ENCODE measurements at regions not wholly inside any gene's neighbourhood (a gene's known extent, or its start where the extent isn't known, plus 50 kb on each side); places are given as distances from the start of the nearest gene placed in this dataset.

DNA sequence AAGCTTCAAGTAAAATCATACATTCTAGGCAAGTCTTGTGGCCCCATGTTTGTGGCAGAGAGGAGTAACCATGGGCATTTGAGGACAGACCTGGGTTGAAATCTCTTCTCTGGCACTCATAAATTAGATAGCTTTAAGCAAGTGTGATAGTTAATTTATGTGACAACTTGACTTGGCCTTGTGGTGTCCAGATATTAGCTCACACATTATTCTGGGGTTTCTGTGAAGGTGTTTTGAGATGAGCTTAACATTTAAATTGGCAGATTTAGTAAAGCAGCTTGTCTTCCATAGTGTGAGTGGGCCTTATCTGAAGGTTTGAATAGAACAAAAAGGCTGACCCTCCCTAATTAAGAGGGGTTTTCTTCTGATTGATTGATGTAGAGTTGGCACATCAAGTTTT lies 161.4 kb upstream of the SPRY2 start:
- Histone ChIP-seq H3K4me1 (ENCODE audit: control insufficient read depth, insufficient read depth, low read length) (no peaks in the 10 kb centered on the region), H3K27ac (ENCODE audit: extremely low read depth, low read depth, low read length) (no peak overlapping the region), H3K4me3 (ENCODE audit: low read depth, low read length) (no peak overlapping the region), H3K9me3 (ENCODE audit: control insufficient read depth, insufficient read depth, low read depth, low read length) (no peaks in the 10 kb centered on the region), H3K36me3 (ENCODE audit: control insufficient read depth in 2 of 2, insufficient read depth in 1 of 2, low read length in 2 of 2) (no peaks in the 10 kb centered on the region)
- ChIA-PET POLR2A (no interaction called here), CTCF (interaction anchor here (0.6 kb wide), 1 partner anchor 899 kb away, joined by 3 read pairs; no protein-coding TSS in a partner anchor)
- no peak for TF ChIP-seq SETDB1 (IDR thresholded peaks at IDR 0.05; ENCODE audit: insufficient read length, low read length)
- TF ChIP-seq ZNF148 (tag by site-specific recombination; IDR thresholded peaks at IDR 0.05; ENCODE audit: borderline replicate concordance) = no peak
- no peak for TF ChIP-seq ZNF239 (tag by site-specific recombination; IDR thresholded peaks at IDR 0.05)
- TF ChIP-seq, protein P1, sequence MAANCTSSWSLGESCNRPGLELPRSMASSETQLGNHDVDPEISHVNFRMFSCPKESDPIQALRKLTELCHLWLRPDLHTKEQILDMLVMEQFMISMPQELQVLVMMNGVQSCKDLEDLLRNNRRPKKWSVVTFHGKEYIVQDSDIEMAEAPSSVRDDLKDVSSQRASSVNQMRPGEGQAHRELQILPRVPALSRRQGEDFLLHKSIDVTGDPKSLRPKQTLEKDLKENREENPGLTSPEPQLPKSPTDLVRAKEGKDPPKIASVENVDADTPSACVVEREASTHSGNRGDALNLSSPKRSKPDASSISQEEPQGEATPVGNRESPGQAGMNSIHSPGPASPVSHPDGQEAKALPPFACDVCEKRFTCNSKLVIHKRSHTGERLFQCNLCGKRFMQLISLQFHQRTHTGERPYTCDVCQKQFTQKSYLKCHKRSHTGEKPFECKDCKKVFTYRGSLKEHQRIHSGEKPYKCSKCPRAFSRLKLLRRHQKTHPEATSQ (tag by site-specific recombination; IDR thresholded peaks at IDR 0.05) = no peak
- TF ChIP-seq ZNF184 (tag by site-specific recombination; IDR thresholded peaks at IDR 0.05) = no peak
- TF ChIP-seq ZBTB20 (tag by site-specific recombination; IDR thresholded peaks at IDR 0.05) = no peak
- TF ChIP-seq ZNF394 (tag by site-specific recombination; IDR thresholded peaks at IDR 0.05; ENCODE audit: borderline replicate concordance) = no peak
- no peak for TF ChIP-seq MYNN (tag by site-specific recombination; IDR thresholded peaks at IDR 0.05; ENCODE audit: borderline replicate concordance)
- no peak for TF ChIP-seq HOXD13 (CRISPR knock-in tag; IDR thresholded peaks at IDR 0.05; ENCODE audit: borderline replicate concordance)
- TF ChIP-seq ZNF626 (tag by site-specific recombination; IDR thresholded peaks at IDR 0.05) = no peak
- no peak for TF ChIP-seq ZNF157 (tag by site-specific recombination; IDR thresholded peaks at IDR 0.05)

- ChIA-PET CTCF (no interaction called here), POLR2A (no interaction called here)
- Histone ChIP-seq H3K9me3 (ENCODE audit: control insufficient read depth, insufficient read depth, low read depth, low read length) (no peaks in the 10 kb centered on the region), H3K36me3 (ENCODE audit: control insufficient read depth in 2 of 2, insufficient read depth in 1 of 2, low read length in 2 of 2) (no peaks in the 10 kb centered on the region), H3K4me3 (ENCODE audit: low read depth, low read length) (no peak overlapping the region), H3K27ac (ENCODE audit: extremely low read depth, low read depth, low read length) (no peak overlapping the region), H3K4me1 (ENCODE audit: control insufficient read depth, insufficient read depth, low read length) (no peaks in the 10 kb centered on the region)
- no peak for TF ChIP-seq SCRT1 (tag by site-specific recombination; IDR thresholded peaks at IDR 0.05; ENCODE audit: borderline replicate concordance)
- TF ChIP-seq MZF1 (tag by site-specific recombination; IDR thresholded peaks at IDR 0.05; ENCODE audit: borderline replicate concordance) = no peak
- no peak for TF ChIP-seq ZNF560 (tag by site-specific recombination; IDR thresholded peaks at IDR 0.05; ENCODE audit: borderline replicate concordance)
- no peak for TF ChIP-seq ZNF488 (tag by site-specific recombination; IDR thresholded peaks at IDR 0.05)
- no peak for TF ChIP-seq ZNF214 (tag by site-specific recombination; IDR thresholded peaks at IDR 0.05; ENCODE audit: borderline replicate concordance)
- TF ChIP-seq, protein P2, sequence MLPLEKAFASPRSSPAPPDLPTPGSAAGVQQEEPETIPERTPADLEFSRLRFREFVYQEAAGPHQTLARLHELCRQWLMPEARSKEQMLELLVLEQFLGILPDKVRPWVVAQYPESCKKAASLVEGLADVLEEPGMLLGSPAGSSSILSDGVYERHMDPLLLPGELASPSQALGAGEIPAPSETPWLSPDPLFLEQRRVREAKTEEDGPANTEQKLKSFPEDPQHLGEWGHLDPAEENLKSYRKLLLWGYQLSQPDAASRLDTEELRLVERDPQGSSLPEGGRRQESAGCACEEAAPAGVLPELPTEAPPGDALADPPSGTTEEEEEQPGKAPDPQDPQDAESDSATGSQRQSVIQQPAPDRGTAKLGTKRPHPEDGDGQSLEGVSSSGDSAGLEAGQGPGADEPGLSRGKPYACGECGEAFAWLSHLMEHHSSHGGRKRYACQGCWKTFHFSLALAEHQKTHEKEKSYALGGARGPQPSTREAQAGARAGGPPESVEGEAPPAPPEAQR (tag by site-specific recombination; IDR thresholded peaks at IDR 0.05) = no peak
- TF ChIP-seq, protein P3, sequence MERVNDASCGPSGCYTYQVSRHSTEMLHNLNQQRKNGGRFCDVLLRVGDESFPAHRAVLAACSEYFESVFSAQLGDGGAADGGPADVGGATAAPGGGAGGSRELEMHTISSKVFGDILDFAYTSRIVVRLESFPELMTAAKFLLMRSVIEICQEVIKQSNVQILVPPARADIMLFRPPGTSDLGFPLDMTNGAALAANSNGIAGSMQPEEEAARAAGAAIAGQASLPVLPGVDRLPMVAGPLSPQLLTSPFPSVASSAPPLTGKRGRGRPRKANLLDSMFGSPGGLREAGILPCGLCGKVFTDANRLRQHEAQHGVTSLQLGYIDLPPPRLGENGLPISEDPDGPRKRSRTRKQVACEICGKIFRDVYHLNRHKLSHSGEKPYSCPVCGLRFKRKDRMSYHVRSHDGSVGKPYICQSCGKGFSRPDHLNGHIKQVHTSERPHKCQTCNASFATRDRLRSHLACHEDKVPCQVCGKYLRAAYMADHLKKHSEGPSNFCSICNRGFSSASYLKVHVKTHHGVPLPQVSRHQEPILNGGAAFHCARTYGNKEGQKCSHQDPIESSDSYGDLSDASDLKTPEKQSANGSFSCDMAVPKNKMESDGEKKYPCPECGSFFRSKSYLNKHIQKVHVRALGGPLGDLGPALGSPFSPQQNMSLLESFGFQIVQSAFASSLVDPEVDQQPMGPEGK (tag by site-specific recombination; IDR thresholded peaks at IDR 0.05) = no peak
- no peak for TF ChIP-seq ZNF248 (tag by site-specific recombination; IDR thresholded peaks at IDR 0.05)
Observed at GRCh38 chr13:80501556-80501955, 160.6 kb upstream of the SPRY2 start.
